ENCODE measurements at regions not wholly inside any gene's neighbourhood (a gene's known extent, or its start where the extent isn't known, plus 50 kb on each side); places are given as distances from the start of the nearest gene placed in this dataset.

GRCh38 chr18:61001138-61001537 is 332.1 kb upstream of the CDH20 start:
- Histone ChIP-seq H3K9me3 (ENCODE audit: control insufficient read depth, insufficient read depth, low read depth, low read length) (no peaks in the 10 kb centered on the region), H3K4me1 (ENCODE audit: control insufficient read depth, insufficient read depth, low read length) (no peaks in the 10 kb centered on the region), H3K27ac (ENCODE audit: low read depth, low read length) (no peak overlapping the region), H3K27me3 (ENCODE audit: control insufficient read depth, insufficient read depth, low read length) (no peaks in the 10 kb centered on the region), H3K9ac (ENCODE audit: low read length) (no peak overlapping the region), H3K4me3 (ENCODE audit: low read depth, low read length) (no peak overlapping the region), H3K36me3 (ENCODE audit: control insufficient read depth, insufficient read depth, low read length) (no peaks in the 10 kb centered on the region)

DNA sequence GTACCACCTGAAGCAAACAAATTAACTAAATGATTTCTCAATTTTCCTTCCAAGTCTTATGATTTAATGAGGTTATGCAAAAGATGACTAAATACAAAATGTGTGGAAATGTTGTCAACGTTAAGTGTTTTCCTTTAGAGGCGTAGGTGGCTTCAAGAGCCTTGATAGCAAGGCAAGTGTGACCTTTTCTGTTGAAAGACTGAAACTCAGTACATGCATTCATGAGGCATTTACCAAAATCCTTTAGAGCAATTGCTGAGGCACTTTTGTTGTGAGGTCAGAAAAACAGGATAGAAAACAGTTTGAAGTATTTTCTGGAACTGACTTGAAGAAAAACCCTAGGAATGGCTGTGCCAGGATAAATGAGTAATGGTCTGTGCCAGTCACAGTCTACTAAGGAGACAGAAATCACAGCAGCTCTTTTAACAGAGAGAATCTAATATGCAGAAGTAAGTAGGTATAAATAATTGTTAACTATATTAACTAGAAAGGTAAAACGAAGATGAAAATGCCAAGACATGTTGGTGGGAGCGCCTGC is 326.5 kb upstream of the CDH20 start:
- Histone ChIP-seq H3K9ac (ENCODE audit: low read length) (no peak overlapping the region), H3K27ac (ENCODE audit: low read depth, low read length) (no peak overlapping the region), H3K9me3 (ENCODE audit: control insufficient read depth, insufficient read depth, low read depth, low read length) (no peaks in the 10 kb centered on the region), H3K4me3 (ENCODE audit: low read depth, low read length) (no peak overlapping the region), H3K36me3 (ENCODE audit: control insufficient read depth, insufficient read depth, low read length) (no peaks in the 10 kb centered on the region), H3K27me3 (ENCODE audit: control insufficient read depth, insufficient read depth, low read length) (no peaks in the 10 kb centered on the region), H3K4me1 (ENCODE audit: control insufficient read depth, insufficient read depth, low read length) (peaks cover 3% of the 10 kb centered on the region; the same call in 1 of the 2 replicates)

DNA sequence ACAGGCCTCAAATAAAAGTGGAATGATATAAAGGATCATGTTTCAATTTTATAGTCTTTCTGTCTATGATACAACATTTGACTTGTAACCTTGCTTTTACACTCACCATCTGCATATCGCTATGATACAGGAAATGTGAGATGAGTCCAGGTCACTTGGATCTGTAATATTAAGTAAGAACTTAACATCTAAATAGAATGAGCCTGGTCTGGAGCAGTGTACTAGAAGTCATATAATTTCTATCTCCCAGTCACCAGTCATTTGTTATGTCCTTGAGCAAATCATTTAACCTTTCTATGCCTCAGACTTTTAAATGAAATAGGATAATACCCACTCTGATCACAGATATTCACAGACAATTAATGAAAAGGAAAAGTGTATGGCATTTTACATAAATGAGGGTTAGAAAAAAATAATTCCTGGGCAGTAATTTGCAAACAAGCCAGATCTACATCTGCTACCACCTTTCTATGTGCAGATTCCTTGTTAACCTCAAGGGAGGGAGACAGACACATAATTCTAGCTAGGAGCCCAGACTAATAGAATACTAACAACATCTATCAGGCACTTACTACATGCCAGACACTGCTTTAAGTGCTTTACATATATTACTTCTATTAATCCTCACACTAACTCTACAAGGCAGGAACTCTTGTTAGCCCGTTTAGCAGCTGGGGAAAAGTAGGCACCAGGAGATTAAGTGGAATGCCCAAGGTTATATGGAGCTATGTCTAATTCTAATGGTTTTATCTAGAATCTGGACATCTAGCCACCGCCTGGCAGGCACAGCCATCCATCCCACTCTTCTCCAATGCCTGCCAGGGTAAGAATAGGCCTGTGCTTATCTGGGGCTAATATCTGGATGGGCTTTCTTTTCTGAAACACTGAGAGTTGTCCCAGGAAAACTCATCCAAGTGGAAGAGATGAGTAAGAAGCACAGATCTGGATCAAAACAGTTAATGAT is 313.6 kb upstream of the CDH20 start:
- no peak overlapping the region for H3K9ac ChIP-seq (ENCODE audit: low read length)
- no peak overlapping the region for H3K4me3 ChIP-seq (ENCODE audit: low read depth, low read length)
- H3K4me1 ChIP-seq (ENCODE audit: control insufficient read depth, insufficient read depth, low read length), result no peaks in the 10 kb centered on the region
- no peaks in the 10 kb centered on the region for H3K36me3 ChIP-seq (ENCODE audit: control insufficient read depth, insufficient read depth, low read length)
- H3K27me3 ChIP-seq (ENCODE audit: control insufficient read depth, insufficient read depth, low read length), result no peaks in the 10 kb centered on the region
- H3K9me3 ChIP-seq (ENCODE audit: control insufficient read depth, insufficient read depth, low read depth, low read length), result peaks cover 2% of the 10 kb centered on the region; the same call in 1 of the 2 replicates
- H3K27ac ChIP-seq (ENCODE audit: low read depth, low read length), result no peak overlapping the region

DNA sequence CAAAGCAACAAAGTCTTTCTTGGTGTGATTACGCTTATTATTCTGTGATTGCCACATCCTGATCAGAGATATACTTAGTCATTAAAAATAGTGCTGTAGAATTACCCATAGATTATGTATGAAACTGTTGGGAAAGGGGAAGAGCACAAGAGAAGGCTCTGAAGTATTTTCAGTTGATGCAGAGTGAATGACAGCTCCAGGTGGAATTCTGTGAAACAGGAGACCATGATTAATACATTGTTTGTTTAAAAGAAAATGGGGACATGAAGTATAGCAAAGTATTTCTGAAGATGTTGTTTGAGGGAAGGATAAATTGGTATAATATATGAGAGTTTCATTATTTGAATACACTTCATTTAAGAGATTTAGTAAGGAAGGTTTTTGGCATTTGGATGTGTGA is 307.6 kb upstream of the CDH20 start:
- Histone ChIP-seq H3K4me3 (ENCODE audit: low read depth, low read length) (no peak overlapping the region), H3K27me3 (ENCODE audit: control insufficient read depth, insufficient read depth, low read length) (no peaks in the 10 kb centered on the region), H3K9ac (ENCODE audit: low read length) (no peak overlapping the region), H3K27ac (ENCODE audit: low read depth, low read length) (no peak overlapping the region), H3K4me1 (ENCODE audit: control insufficient read depth, insufficient read depth, low read length) (no peaks in the 10 kb centered on the region), H3K9me3 (ENCODE audit: control insufficient read depth, insufficient read depth, low read depth, low read length) (peaks cover 2% of the 10 kb centered on the region; the same call in 1 of the 2 replicates), H3K36me3 (ENCODE audit: control insufficient read depth, insufficient read depth, low read length) (no peaks in the 10 kb centered on the region)

GRCh38 chr18:61031626-61032025 is 301.6 kb upstream of the CDH20 start:
- H3K9ac ChIP-seq (ENCODE audit: low read length), result no peak overlapping the region
- no peak overlapping the region for H3K4me3 ChIP-seq (ENCODE audit: low read depth, low read length)
- no peak overlapping the region for H3K27ac ChIP-seq (ENCODE audit: low read depth, low read length)
- H3K9me3 ChIP-seq (ENCODE audit: control insufficient read depth, insufficient read depth, low read depth, low read length), result no peaks in the 10 kb centered on the region
- H3K4me1 ChIP-seq (ENCODE audit: control insufficient read depth, insufficient read depth, low read length), result no peaks in the 10 kb centered on the region
- no peaks in the 10 kb centered on the region for H3K27me3 ChIP-seq (ENCODE audit: control insufficient read depth, insufficient read depth, low read length)
- H3K36me3 ChIP-seq (ENCODE audit: control insufficient read depth, insufficient read depth, low read length), result no peaks in the 10 kb centered on the region

DNA sequence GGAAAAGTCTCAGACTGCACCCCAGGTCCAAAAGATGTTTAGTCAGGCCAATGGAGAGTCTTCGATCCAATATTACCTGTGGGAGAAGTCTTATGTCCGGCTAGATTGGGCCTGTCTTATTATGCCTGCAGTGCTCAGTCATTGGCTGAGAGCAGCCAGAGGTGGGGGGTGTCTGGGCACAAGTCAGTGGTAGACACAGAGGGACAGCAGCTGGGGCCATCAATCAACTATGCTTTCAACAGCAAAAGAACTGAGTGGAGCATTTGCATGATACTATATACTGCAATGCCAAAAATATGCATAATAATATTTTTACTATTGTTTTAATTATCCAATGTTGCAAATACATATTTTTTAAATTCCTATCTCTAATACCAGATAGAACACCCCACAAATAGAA is 298.6 kb upstream of the CDH20 start:
- Histone ChIP-seq H3K9ac (ENCODE audit: low read length) (no peak overlapping the region), H3K4me3 (ENCODE audit: low read depth, low read length) (no peak overlapping the region), H3K9me3 (ENCODE audit: control insufficient read depth, insufficient read depth, low read depth, low read length) (no peaks in the 10 kb centered on the region), H3K4me1 (ENCODE audit: control insufficient read depth, insufficient read depth, low read length) (no peaks in the 10 kb centered on the region), H3K27ac (ENCODE audit: low read depth, low read length) (no peak overlapping the region), H3K36me3 (ENCODE audit: control insufficient read depth, insufficient read depth, low read length) (no peaks in the 10 kb centered on the region), H3K27me3 (ENCODE audit: control insufficient read depth, insufficient read depth, low read length) (no peaks in the 10 kb centered on the region)

DNA sequence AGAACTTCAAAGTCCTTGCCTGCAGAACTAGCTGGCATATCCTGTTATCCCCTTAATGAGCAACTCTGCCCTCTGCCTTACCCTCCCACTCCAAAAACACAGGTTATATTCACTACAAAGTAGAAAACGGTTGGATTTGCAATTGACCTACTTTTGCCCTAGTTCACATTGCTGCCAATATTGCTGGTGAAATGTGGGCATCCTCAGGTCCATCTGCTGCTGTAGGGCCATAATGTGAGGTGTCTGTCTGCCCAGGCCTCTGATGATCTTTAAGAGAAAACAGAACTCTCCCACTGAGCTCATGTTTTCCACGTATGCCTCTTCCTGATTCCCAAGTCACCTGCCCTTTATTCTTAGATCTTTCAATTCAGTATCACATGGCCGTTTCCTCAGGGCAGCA is 294.0 kb upstream of the CDH20 start:
- Histone ChIP-seq H3K4me1 (ENCODE audit: control insufficient read depth, insufficient read depth, low read length) (no peaks in the 10 kb centered on the region), H3K4me3 (ENCODE audit: low read depth, low read length) (no peak overlapping the region), H3K27ac (ENCODE audit: low read depth, low read length) (no peak overlapping the region), H3K9ac (ENCODE audit: low read length) (no peak overlapping the region), H3K36me3 (ENCODE audit: control insufficient read depth, insufficient read depth, low read length) (no peaks in the 10 kb centered on the region), H3K9me3 (ENCODE audit: control insufficient read depth, insufficient read depth, low read depth, low read length) (no peaks in the 10 kb centered on the region), H3K27me3 (ENCODE audit: control insufficient read depth, insufficient read depth, low read length) (no peaks in the 10 kb centered on the region)

DNA sequence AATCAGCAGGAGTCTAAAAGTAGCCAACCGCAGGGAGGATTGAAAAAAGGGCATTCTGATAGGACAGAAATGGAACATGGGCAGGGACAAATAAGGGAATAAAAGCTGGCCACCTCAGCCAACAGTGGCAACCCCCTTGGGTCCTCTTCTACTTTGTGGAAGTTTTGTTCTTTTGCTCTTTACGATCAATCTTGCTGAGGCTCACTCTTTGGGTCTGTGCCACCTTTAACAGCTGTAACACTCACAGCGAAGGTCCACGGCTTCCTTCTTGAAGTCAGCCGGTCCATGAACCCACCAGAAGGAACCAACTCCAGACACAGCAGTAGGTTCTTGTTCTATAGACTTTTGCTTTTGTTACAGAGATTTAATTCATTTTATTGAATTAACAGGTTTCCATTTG is 285.4 kb upstream of the CDH20 start:
- H3K9me3 ChIP-seq (ENCODE audit: control insufficient read depth, insufficient read depth, low read depth, low read length), result peaks cover 9% of the 10 kb centered on the region; the same call in 1 of the 2 replicates
- no peak overlapping the region for H3K9ac ChIP-seq (ENCODE audit: low read length)
- H3K4me3 ChIP-seq (ENCODE audit: low read depth, low read length), result no peak overlapping the region
- no peak overlapping the region for H3K27ac ChIP-seq (ENCODE audit: low read depth, low read length)
- no peaks in the 10 kb centered on the region for H3K4me1 ChIP-seq (ENCODE audit: control insufficient read depth, insufficient read depth, low read length)
- no peaks in the 10 kb centered on the region for H3K36me3 ChIP-seq (ENCODE audit: control insufficient read depth, insufficient read depth, low read length)
- H3K27me3 ChIP-seq (ENCODE audit: control insufficient read depth, insufficient read depth, low read length), result no peaks in the 10 kb centered on the region

GRCh38 chr18:61057443-61057842 is 275.8 kb upstream of the CDH20 start:
- Histone ChIP-seq H3K9ac (ENCODE audit: low read length) (no peak overlapping the region), H3K4me1 (ENCODE audit: control insufficient read depth, insufficient read depth, low read length) (no peaks in the 10 kb centered on the region), H3K27ac (ENCODE audit: low read depth, low read length) (no peak overlapping the region), H3K4me3 (ENCODE audit: low read depth, low read length) (no peak overlapping the region), H3K9me3 (ENCODE audit: control insufficient read depth, insufficient read depth, low read depth, low read length) (peaks cover 4% of the 10 kb centered on the region; the same call in 1 of the 2 replicates), H3K27me3 (ENCODE audit: control insufficient read depth, insufficient read depth, low read length) (no peaks in the 10 kb centered on the region), H3K36me3 (ENCODE audit: control insufficient read depth, insufficient read depth, low read length) (no peaks in the 10 kb centered on the region)

GRCh38 chr18:61062258-61062657 is 271.0 kb upstream of the CDH20 start:
- H3K4me3 ChIP-seq (ENCODE audit: low read depth, low read length), result no peak overlapping the region
- H3K27ac ChIP-seq (ENCODE audit: low read depth, low read length), result no peak overlapping the region
- no peaks in the 10 kb centered on the region for H3K36me3 ChIP-seq (ENCODE audit: control insufficient read depth, insufficient read depth, low read length)
- H3K4me1 ChIP-seq (ENCODE audit: control insufficient read depth, insufficient read depth, low read length), result no peaks in the 10 kb centered on the region; the same call in 1 of the 2 replicates
- H3K27me3 ChIP-seq (ENCODE audit: control insufficient read depth, insufficient read depth, low read length), result no peaks in the 10 kb centered on the region
- H3K9ac ChIP-seq (ENCODE audit: low read length), result no peak overlapping the region
- H3K9me3 ChIP-seq (ENCODE audit: control insufficient read depth, insufficient read depth, low read depth, low read length), result no peaks in the 10 kb centered on the region

DNA sequence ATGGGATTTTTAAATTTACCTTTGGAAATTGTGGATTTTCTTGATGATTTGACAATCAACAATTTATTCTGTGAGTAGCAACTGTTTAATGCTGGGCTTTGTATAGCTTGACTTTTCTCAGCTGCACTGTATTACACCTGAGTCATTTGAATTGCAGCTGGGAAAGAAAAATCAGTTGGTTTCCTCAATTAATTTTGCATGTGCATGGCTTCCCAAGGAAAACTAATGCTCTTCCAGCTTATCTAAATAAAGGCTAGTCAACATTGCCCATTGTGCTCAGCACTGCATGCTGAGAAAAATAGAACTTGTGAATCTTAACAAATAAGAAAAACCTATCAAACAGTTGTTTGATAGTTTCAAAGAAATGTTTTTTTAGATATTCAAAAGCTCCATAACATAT is 268.3 kb upstream of the CDH20 start:
- Histone ChIP-seq H3K9ac (ENCODE audit: low read length) (no peak overlapping the region), H3K4me3 (ENCODE audit: low read depth, low read length) (no peak overlapping the region), H3K27ac (ENCODE audit: low read depth, low read length) (no peak overlapping the region), H3K27me3 (ENCODE audit: control insufficient read depth, insufficient read depth, low read length) (no peaks in the 10 kb centered on the region), H3K36me3 (ENCODE audit: control insufficient read depth, insufficient read depth, low read length) (no peaks in the 10 kb centered on the region), H3K4me1 (ENCODE audit: control insufficient read depth, insufficient read depth, low read length) (no peaks in the 10 kb centered on the region; the same call in 1 of the 2 replicates), H3K9me3 (ENCODE audit: control insufficient read depth, insufficient read depth, low read depth, low read length) (no peaks in the 10 kb centered on the region)

All from HUES6 (cell line).